Loucy (cell line): ENCODE measurements at regions not wholly inside any gene's neighbourhood (a gene's known extent, or its start where the extent isn't known, plus 50 kb on each side); places are given as distances from the start of the nearest gene placed in this dataset.

ENCODE experiments used
- H2AFZ ChIP-seq: fragments of 200-600 bp; sonication (generic); 2 replicates; pipeline ENCODE4 v1.6.0; 2016; ENCODE audit warnings: antibody characterized with exemption, mild to moderate bottlenecking, low read length, moderate library complexity
- H3F3A ChIP-seq: fragments of 200-600 bp; 2 replicates; pipeline ENCODE4 v1.6.0; 2016; ENCODE audit warnings: antibody characterized with exemption, low read depth, mild to moderate bottlenecking
- H3K27me3 ChIP-seq: fragments of 200-600 bp; sonication (generic); 2 replicates; pipeline ENCODE4 v1.6.1; 2014; ENCODE audit warnings: low read length, mild to moderate bottlenecking; ENCODE audit not compliant: insufficient read depth, poor library complexity, severe bottlenecking
- H3K36me3 ChIP-seq: fragments of 200-600 bp; sonication (generic); 2 replicates; pipeline ENCODE4 v1.6.1; 2016; ENCODE audit warnings: low read length; ENCODE audit not compliant: insufficient read depth
- H3K4me1 ChIP-seq: fragments of 200-600 bp; sonication (generic); 2 replicates; pipeline ENCODE4 v1.5.1; 2014; ENCODE audit warnings: low read length, mild to moderate bottlenecking; ENCODE audit not compliant: insufficient read depth, poor library complexity, severe bottlenecking
- H3K4me2 ChIP-seq: fragments of 200-600 bp; sonication (generic); 2 replicates; pipeline ENCODE4 v1.6.0; 2014; ENCODE audit warnings: antibody characterized with exemption, low read length, low read depth, mild to moderate bottlenecking; ENCODE audit not compliant: poor library complexity, severe bottlenecking
- H3K4me3 ChIP-seq: fragments of 200-600 bp; sonication (generic); 2 replicates; pipeline ENCODE4 v1.5.1; 2014; ENCODE audit warnings: low read length, mild to moderate bottlenecking, mixed read lengths; ENCODE audit not compliant: poor library complexity, severe bottlenecking
- H3K79me2 ChIP-seq: fragments of 200-600 bp; sonication (generic); 2 replicates; pipeline ENCODE4 v1.6.1; 2014; ENCODE audit warnings: low read length; ENCODE audit not compliant: insufficient read depth
- H3K9ac ChIP-seq: fragments of 200-600 bp; sonication (generic); 2 replicates; pipeline ENCODE4 v1.6.0; 2014; ENCODE audit warnings: mild to moderate bottlenecking, low read depth, low read length, moderate library complexity; ENCODE audit not compliant: poor library complexity, severe bottlenecking
- H3K9me2 ChIP-seq: fragments of 200-600 bp; sonication (generic); replicated peaks from 2 replicates; pipeline ENCODE4 v1.6.1; 2016; ENCODE audit warnings: low read depth, low read length, mixed read lengths
- H3K9me3 ChIP-seq: fragments of 200-600 bp; sonication (generic); 2 replicates; pipeline ENCODE4 v1.6.1; 2014; ENCODE audit warnings: mild to moderate bottlenecking, antibody characterized with exemption, low read length, low read depth; ENCODE audit not compliant: insufficient read depth
- H4K20me1 ChIP-seq: fragments of 200-600 bp; sonication (generic); 2 replicates; pipeline ENCODE4 v1.6.0; 2014; ENCODE audit warnings: antibody characterized with exemption, low read length, mild to moderate bottlenecking; ENCODE audit not compliant: insufficient read depth, poor library complexity, severe bottlenecking
- CTCF ChIP-seq: fragments of 200-600 bp; sonication (generic); conservative IDR thresholded peaks from 2 replicates; pipeline ENCODE4 v1.5.1; 2014; ENCODE audit warnings: mild to moderate bottlenecking, antibody characterized with exemption, low read length
- EZH2phosphoT487 ChIP-seq: fragments of 200-600 bp; IDR thresholded peaks from 2 replicates; pipeline ENCODE4 v1.6.1; 2018; ENCODE audit warnings: antibody characterized with exemption, mild to moderate bottlenecking, moderate library complexity, borderline replicate concordance

GRCh38 chr3:115375362-115375761, 228.3 kb upstream of the ZBTB20 start:
- no peaks in the 10 kb centered on the region for H3K4me1 ChIP-seq
- no peak overlapping the region for H3K4me3 ChIP-seq
- no peak for TF ChIP-seq EZH2phosphoT487
- TF ChIP-seq CTCF = no peak
- no peak overlapping the region for H3K9ac ChIP-seq
- H2AFZ ChIP-seq = no peak overlapping the region
- H3K4me2 ChIP-seq = no peak overlapping the region
- H3K36me3 ChIP-seq = no peaks in the 10 kb centered on the region
- H3K79me2 ChIP-seq = no peaks in the 10 kb centered on the region
- H3K9me3 ChIP-seq = no peaks in the 10 kb centered on the region
- H3K27me3 ChIP-seq = no peaks in the 10 kb centered on the region
- H4K20me1 ChIP-seq = no peaks in the 10 kb centered on the region
- H3F3A ChIP-seq = no peaks in the 10 kb centered on the region
- H3K9me2 ChIP-seq = no peaks in the 10 kb centered on the region

- Histone ChIP-seq H3K4me3 (no peak overlapping the region), H3F3A (no peaks in the 10 kb centered on the region), H3K9ac (no peak overlapping the region), H3K36me3 (no peaks in the 10 kb centered on the region), H2AFZ (no peak overlapping the region), H3K9me3 (no peaks in the 10 kb centered on the region), H3K4me1 (no peaks in the 10 kb centered on the region), H4K20me1 (no peaks in the 10 kb centered on the region), H3K79me2 (no peaks in the 10 kb centered on the region), H3K9me2 (no peaks in the 10 kb centered on the region), H3K4me2 (no peak overlapping the region), H3K27me3 (no peaks in the 10 kb centered on the region)
- TF ChIP-seq EZH2phosphoT487 (no peak), CTCF (peak; percentile 31; the same call in 1 of the 2 replicates)
Observed at GRCh38 chr3:115380883-115381572, 233.9 kb upstream of the ZBTB20 start.

- H2AFZ ChIP-seq = no peak overlapping the region
- H3F3A ChIP-seq = no peaks in the 10 kb centered on the region
- no peaks in the 10 kb centered on the region for H3K79me2 ChIP-seq
- no peak overlapping the region for H3K9ac ChIP-seq
- no peak overlapping the region for H3K4me3 ChIP-seq
- no peaks in the 10 kb centered on the region for H3K27me3 ChIP-seq
- H3K4me1 ChIP-seq = no peaks in the 10 kb centered on the region
- H3K9me2 ChIP-seq = no peaks in the 10 kb centered on the region
- no peaks in the 10 kb centered on the region for H3K36me3 ChIP-seq
- no peaks in the 10 kb centered on the region for H4K20me1 ChIP-seq
- TF ChIP-seq EZH2phosphoT487 = no peak
- no peak for TF ChIP-seq CTCF
- H3K9me3 ChIP-seq = no peaks in the 10 kb centered on the region
- no peak overlapping the region for H3K4me2 ChIP-seq
Observed at GRCh38 chr3:115381573-115381912, 234.5 kb upstream of the ZBTB20 start.
